H9 (cell line): ENCODE measurements at regions not wholly inside any gene's neighbourhood (a gene's known extent, or its start where the extent isn't known, plus 50 kb on each side); places are given as distances from the start of the nearest gene placed in this dataset.
A peak's percentile ranks its signal among the peaks of the same experiment; 100 is the strongest.

Experiments used
- DNase-seq: peaks from one replicate; pipeline ENCODE4 v3.0.0-alpha.2; 2017
- H2AFZ ChIP-seq: one replicate; pipeline ENCODE4 v1.6.1; 2013; ENCODE audit warnings: mild to moderate bottlenecking, low read length, control low read depth, moderate library complexity
- H2AK5ac ChIP-seq: 2 replicates; pipeline ENCODE4 v1.6.1; 2013; ENCODE audit warnings: low read length, control low read depth, mixed read lengths; ENCODE audit not compliant: insufficient read length
- H2BK120ac ChIP-seq: one replicate; pipeline ENCODE4 v1.6.1; 2013; ENCODE audit warnings: low read depth, mild to moderate bottlenecking, low read length, control low read depth, inconsistent platforms; ENCODE audit not compliant: poor library complexity, severe bottlenecking
- H2BK12ac ChIP-seq: 2 replicates; pipeline ENCODE4 v1.6.1; 2013; ENCODE audit warnings: low read length, control low read depth, mixed read lengths, low read depth; ENCODE audit not compliant: insufficient read length
- H2BK15ac ChIP-seq: 2 replicates; pipeline ENCODE4 v1.6.1; 2013; ENCODE audit warnings: low read depth, low read length, control low read depth
- H2BK20ac ChIP-seq: one replicate; pipeline ENCODE4 v1.6.1; 2013; ENCODE audit warnings: low read depth, mild to moderate bottlenecking, low read length, control low read depth, inconsistent platforms; ENCODE audit not compliant: poor library complexity, severe bottlenecking
- H2BK5ac ChIP-seq: 2 replicates; pipeline ENCODE4 v1.6.1; 2013; ENCODE audit warnings: low read length, control low read depth, mixed read lengths; ENCODE audit not compliant: insufficient read length
- H3K14ac ChIP-seq: 2 replicates; pipeline ENCODE4 v1.6.1; 2013; ENCODE audit warnings: low read length, control low read depth; ENCODE audit not compliant: insufficient read depth
- H3K18ac ChIP-seq: 2 replicates; pipeline ENCODE4 v1.6.1; 2013; ENCODE audit warnings: low read depth, mild to moderate bottlenecking, mixed read lengths, low read length, control low read depth; ENCODE audit not compliant: insufficient read length
- H3K23ac ChIP-seq: 2 replicates; pipeline ENCODE4 v1.6.1; 2013; ENCODE audit warnings: low read length, control low read depth, mixed read lengths, low read depth; ENCODE audit not compliant: insufficient read length
- H3K23me2 ChIP-seq: 2 replicates; pipeline ENCODE4 v1.6.1; 2013; ENCODE audit warnings: low read depth, mild to moderate bottlenecking, mixed read lengths, low read length, control low read depth; ENCODE audit not compliant: insufficient read length, poor library complexity, severe bottlenecking
- H3K27ac ChIP-seq: 2 replicates; pipeline ENCODE4 v1.5.1; 2013; ENCODE audit warnings: low read length, control low read depth, mixed read lengths, low read depth; ENCODE audit not compliant: insufficient read length
- H3K27me3 ChIP-seq: 2 replicates; pipeline ENCODE4 v1.6.1; 2013; ENCODE audit warnings: low read length, control low read depth, inconsistent platforms; ENCODE audit not compliant: insufficient read depth
- H3K4ac ChIP-seq: 2 replicates; pipeline ENCODE4 v1.6.1; 2013; ENCODE audit warnings: low read depth, mild to moderate bottlenecking, control low read depth, inconsistent platforms, low read length, moderate library complexity
- H3K4me1 ChIP-seq: 2 replicates; pipeline ENCODE4 v1.6.1; 2013; ENCODE audit warnings: low read length, control low read depth, inconsistent platforms; ENCODE audit not compliant: insufficient read depth
- H3K4me2 ChIP-seq: 2 replicates; pipeline ENCODE4 v1.6.1; 2013; ENCODE audit warnings: low read length, control low read depth, mixed read lengths; ENCODE audit not compliant: insufficient read length, insufficient read depth
- H3K56ac ChIP-seq: 2 replicates; pipeline ENCODE4 v1.6.1; 2013; ENCODE audit warnings: low read depth, mild to moderate bottlenecking, mixed read lengths, low read length, control low read depth; ENCODE audit not compliant: insufficient read length
- H3K79me1 ChIP-seq: 2 replicates; pipeline ENCODE4 v1.6.1; 2013; ENCODE audit warnings: low read depth, mild to moderate bottlenecking, moderate library complexity, low read length, control low read depth, inconsistent platforms; ENCODE audit not compliant: insufficient read depth, poor library complexity, severe bottlenecking
- H3K79me2 ChIP-seq: 2 replicates; pipeline ENCODE4 v1.6.1; 2013; ENCODE audit warnings: low read length, control low read depth, inconsistent platforms; ENCODE audit not compliant: insufficient read depth
- H3K9ac ChIP-seq: 2 replicates; pipeline ENCODE4 v1.6.1; 2013; ENCODE audit warnings: low read length, control low read depth, mixed read lengths; ENCODE audit not compliant: insufficient read length; ENCODE audit errors: extremely low read depth
- H3K9me3 ChIP-seq: one replicate; pipeline ENCODE4 v1.6.1; 2013; ENCODE audit warnings: low read depth, low read length, inconsistent platforms; ENCODE audit not compliant: control insufficient read depth
- H3T11ph ChIP-seq: one replicate; pipeline ENCODE4 v1.6.1; 2013; ENCODE audit warnings: mild to moderate bottlenecking, low read length, control low read depth, inconsistent platforms
- H4K20me1 ChIP-seq: one replicate; pipeline ENCODE4 v1.6.1; 2013; ENCODE audit not compliant: control insufficient read depth, insufficient read length, insufficient read depth
- H4K5ac ChIP-seq: 2 replicates; pipeline ENCODE4 v1.6.1; 2013; ENCODE audit warnings: low read depth, mild to moderate bottlenecking, mixed read lengths, low read length, control low read depth; ENCODE audit not compliant: insufficient read length
- H4K8ac ChIP-seq: replicated peaks from 2 replicates; pipeline ENCODE4 v1.6.1; 2013; ENCODE audit warnings: low read length, control low read depth, mixed read lengths, low read depth; ENCODE audit not compliant: insufficient read length
- H4K91ac ChIP-seq: 2 replicates; pipeline ENCODE4 v1.6.1; 2013; ENCODE audit warnings: low read depth, mild to moderate bottlenecking, moderate library complexity, mixed read lengths, low read length, control low read depth; ENCODE audit not compliant: insufficient read length
- H3K27ac Mint-ChIP-seq, 3 experiments: 2 replicates in 2 of 3; 3 replicates in 1 of 3; pipeline ENCODE4 v1.8.0; 2020 to 2021; ENCODE audit warnings: mixed read lengths in 3 of 3, mild to moderate bottlenecking in 1 of 3, moderate library complexity in 1 of 3
- H3K27me3 Mint-ChIP-seq: 2 replicates; pipeline ENCODE4 v1.8.0; 2021; ENCODE audit warnings: low read depth, mild to moderate bottlenecking, moderate library complexity, mixed read lengths
- H3K36me3 Mint-ChIP-seq, 3 experiments: 2 replicates in 2 of 3; 3 replicates in 1 of 3; pipeline ENCODE4 v1.8.0; 2020 to 2021; ENCODE audit warnings: low read depth in 3 of 3, mixed read lengths in 3 of 3; ENCODE audit not compliant: insufficient read depth in 1 of 3
- H3K4me1 Mint-ChIP-seq, 2 experiments: 2 replicates each; pipeline ENCODE4 v1.8.0; 2020; ENCODE audit warnings: mixed read lengths in 2 of 2
- H3K4me3 Mint-ChIP-seq, 2 experiments: 2 replicates in 1 of 2; 3 replicates in 1 of 2; pipeline ENCODE4 v1.8.0; 2020 to 2021; ENCODE audit warnings: mild to moderate bottlenecking in 2 of 2, mixed read lengths in 2 of 2, moderate library complexity in 1 of 2
- H3K9me3 Mint-ChIP-seq, 2 experiments: 2 replicates in 1 of 2; 3 replicates in 1 of 2; pipeline ENCODE4 v1.8.0; 2020; ENCODE audit warnings: mild to moderate bottlenecking in 2 of 2, mixed read lengths in 2 of 2, moderate library complexity in 1 of 2
- WGBS: extraction: QIAGEN DNeasy Blood & Tissue Kit; methylation state at CpG from one replicate; pipeline ENCODE4 v1.1.7; 2013; ENCODE audit warnings: missing lambda C conversion rate, low lambda C conversion rate, mixed read lengths; ENCODE audit not compliant: insufficient read length; ENCODE audit errors: extremely low coverage; 5-methylcytosine and 5-hydroxymethylcytosine counted together
- TF ChIP-seq, protein P1 (sequence below): fragments of 200-600 bp; sonication (generic); conservative IDR thresholded peaks from 3 replicates; pipeline ENCODE4 v1.8.0; 2021; ENCODE audit warnings: antibody characterized with exemption, mild to moderate bottlenecking

DNA sequence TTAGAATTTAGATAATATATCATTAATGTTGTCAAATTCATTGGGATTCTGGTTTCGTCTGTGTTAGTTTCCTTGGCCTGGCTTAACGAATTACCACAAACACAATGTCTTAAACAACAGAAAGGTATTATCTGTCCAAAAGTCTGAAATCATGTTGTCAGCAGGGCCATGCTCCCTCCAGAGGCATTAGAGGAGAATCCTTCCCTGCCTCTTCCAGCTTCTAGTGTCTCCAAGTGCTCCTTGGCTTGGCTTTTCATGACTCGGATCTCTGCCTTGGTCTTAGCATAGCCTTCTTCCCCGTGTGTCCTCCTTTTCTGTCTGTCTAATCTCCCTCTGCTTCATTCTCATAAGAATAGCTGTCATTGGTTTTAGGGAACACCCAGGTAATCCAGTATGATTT is 482.5 kb downstream of the SEMA3D start:
- Histone ChIP-seq H3K4ac (no peak overlapping the region), H2BK12ac (no peak overlapping the region), H3T11ph (no peak overlapping the region), H3K56ac (no peak overlapping the region), H3K79me1 (no peaks in the 10 kb centered on the region), H2BK20ac (no peak overlapping the region), H3K23ac (no peak overlapping the region), H3K23me2 (no peaks in the 10 kb centered on the region), H3K79me2 (no peaks in the 10 kb centered on the region), H4K20me1 (no peaks in the 10 kb centered on the region), H3K9me3 (no peaks in the 10 kb centered on the region), H4K91ac (no peak overlapping the region), H3K27ac (no peak overlapping the region), H2BK15ac (no peak overlapping the region), H3K4me1 (no peaks in the 10 kb centered on the region), H2BK5ac (no peak overlapping the region), H3K9ac (no peak overlapping the region), H3K14ac (no peak overlapping the region), H3K18ac (no peak overlapping the region), H4K5ac (no peak overlapping the region), H4K8ac (no peak overlapping the region), H2BK120ac (no peak overlapping the region), H3K4me2 (no peak overlapping the region), H2AK5ac (no peak overlapping the region), H3K27me3 (no peaks in the 10 kb centered on the region), H2AFZ (no peak overlapping the region)
- no peaks in the 10 kb centered on the region for H3K27me3 Mint-ChIP-seq
- no CpG with 5 or more reads among the region's 4 CpGs for WGBS
- H3K4me3 Mint-ChIP-seq: no peak overlapping the region
- peaks cover 0 to 3% of the 10 kb centered on the region in 2 experiments; a peak in 2 of 5 replicates for H3K9me3 Mint-ChIP-seq
- DNase-seq: no peak
- no peak overlapping the region for H3K27ac Mint-ChIP-seq
- H3K36me3 Mint-ChIP-seq: no peaks in the 10 kb centered on the region
- H3K4me1 Mint-ChIP-seq: peaks cover 3% of the 10 kb centered on the region in 2 experiments; a peak in 2 of 4 replicates
- TF ChIP-seq, protein P1, sequence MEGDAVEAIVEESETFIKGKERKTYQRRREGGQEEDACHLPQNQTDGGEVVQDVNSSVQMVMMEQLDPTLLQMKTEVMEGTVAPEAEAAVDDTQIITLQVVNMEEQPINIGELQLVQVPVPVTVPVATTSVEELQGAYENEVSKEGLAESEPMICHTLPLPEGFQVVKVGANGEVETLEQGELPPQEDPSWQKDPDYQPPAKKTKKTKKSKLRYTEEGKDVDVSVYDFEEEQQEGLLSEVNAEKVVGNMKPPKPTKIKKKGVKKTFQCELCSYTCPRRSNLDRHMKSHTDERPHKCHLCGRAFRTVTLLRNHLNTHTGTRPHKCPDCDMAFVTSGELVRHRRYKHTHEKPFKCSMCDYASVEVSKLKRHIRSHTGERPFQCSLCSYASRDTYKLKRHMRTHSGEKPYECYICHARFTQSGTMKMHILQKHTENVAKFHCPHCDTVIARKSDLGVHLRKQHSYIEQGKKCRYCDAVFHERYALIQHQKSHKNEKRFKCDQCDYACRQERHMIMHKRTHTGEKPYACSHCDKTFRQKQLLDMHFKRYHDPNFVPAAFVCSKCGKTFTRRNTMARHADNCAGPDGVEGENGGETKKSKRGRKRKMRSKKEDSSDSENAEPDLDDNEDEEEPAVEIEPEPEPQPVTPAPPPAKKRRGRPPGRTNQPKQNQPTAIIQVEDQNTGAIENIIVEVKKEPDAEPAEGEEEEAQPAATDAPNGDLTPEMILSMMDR: 0 out of 3 replicates have a peak, but pooled peaks have one; percentile 17
